ENCODE measurements at regions not wholly inside any gene's neighbourhood (a gene's known extent, or its start where the extent isn't known, plus 50 kb on each side); places are given as distances from the start of the nearest gene placed in this dataset.
"Not testable (repeated sequence)": the region's sequence is repeated elsewhere in the genome, so short reads cannot be mapped to it uniquely, and the experiment has no call there.

DNA sequence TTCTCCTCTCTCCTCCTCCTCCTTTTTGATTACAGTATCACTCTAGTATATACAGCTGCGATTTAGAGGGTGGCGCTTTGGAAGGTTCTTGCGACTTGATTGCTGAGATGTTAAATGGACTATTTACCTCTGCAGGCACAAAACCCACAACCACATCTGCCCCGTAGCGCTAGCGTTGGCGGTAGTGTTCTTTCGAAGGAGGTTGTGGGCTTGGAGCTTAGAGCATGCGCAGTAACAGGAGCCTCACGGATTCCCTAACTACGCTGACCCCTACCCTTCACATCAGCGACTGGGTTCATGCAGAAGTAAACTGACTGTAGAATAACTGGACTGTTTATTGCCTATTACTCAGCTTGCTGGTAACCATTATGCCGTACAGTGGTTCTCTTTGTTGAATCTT, 58.0 kb downstream of the CGGBP1 start:
- DNase-seq (ENCODE audit: low spot score): peak; percentile 29

DNA sequence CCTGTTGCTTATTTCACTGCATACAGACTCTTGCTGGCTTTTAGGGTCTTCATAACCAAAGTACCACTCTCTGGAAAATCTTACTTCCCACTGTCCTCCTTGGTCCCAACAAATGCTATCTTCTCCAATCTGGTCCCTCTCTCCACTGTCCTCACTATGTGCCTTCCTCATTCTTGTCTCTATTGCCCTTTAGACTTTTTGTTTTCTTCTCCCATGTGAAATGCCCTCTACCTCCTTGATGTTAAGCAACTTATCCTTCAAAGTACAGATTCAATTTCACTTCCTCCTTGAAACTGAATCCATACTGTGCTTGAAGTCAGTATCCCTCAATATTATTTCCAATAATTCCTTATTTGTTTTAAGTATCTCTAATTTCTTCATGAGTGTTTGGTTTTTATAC, 60.8 kb downstream of the CGGBP1 start:
- DNase-seq (ENCODE audit: low spot score): no peak

DNA sequence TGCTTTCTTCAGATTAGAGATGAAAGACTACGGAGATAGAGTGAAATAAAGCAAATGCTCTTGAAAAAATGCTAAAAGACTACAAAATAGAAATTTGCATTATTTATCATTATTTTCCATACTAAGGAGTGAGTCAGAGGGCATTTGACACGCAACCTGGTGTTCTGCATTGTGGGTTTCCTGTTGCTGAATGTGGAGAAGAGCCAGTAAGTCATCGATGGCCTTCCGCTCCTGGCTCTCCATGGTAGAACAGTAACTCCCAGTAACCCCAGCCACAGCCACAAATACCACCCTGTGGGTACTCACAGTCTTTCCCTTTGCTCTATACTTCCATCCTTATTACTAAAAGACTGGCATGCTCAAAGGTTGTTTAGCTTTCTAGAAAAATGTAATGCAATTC, 61.5 kb downstream of the CGGBP1 start:
- no peak for DNase-seq (ENCODE audit: low spot score)

DNA sequence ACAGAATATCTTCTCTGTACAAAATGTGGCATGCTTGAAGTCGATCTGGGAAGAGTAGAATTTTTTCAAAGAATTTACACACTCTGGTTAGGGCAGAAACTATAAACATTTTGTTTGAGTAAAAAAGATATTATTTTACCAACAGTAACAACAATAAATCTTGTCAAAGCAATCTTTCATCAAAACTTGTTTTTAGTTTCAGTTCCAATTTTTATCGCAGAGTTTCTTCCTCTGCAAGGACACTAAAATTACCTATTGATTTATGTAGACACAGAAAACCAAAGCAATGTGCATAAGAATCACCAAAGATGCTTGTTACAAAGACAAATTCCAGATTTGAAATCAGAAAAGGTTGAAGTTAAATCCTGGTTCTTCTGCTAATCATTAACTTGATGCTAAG, 61.9 kb downstream of the CGGBP1 start:
- no peak for DNase-seq (ENCODE audit: low spot score)

DNA sequence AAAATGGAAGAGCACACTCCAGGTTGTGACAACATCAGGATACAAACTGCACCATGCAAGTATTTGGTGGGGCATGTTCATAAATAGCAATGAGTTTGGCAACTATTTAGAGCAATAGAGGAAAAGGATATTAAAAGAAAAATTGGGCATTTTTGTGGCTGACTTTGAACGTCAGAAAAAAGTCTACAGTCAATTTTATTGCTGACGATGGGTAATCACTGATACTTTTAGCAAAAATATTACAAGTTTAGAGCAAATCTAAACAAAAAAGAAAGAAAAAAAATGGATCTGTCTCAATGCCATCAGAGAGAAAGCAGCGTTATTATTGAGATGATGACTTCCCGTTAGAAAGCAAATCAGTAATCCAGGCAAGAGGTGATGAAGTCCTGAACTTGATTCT, 65.2 kb downstream of the CGGBP1 start:
- no peak for DNase-seq (ENCODE audit: low spot score)

DNA sequence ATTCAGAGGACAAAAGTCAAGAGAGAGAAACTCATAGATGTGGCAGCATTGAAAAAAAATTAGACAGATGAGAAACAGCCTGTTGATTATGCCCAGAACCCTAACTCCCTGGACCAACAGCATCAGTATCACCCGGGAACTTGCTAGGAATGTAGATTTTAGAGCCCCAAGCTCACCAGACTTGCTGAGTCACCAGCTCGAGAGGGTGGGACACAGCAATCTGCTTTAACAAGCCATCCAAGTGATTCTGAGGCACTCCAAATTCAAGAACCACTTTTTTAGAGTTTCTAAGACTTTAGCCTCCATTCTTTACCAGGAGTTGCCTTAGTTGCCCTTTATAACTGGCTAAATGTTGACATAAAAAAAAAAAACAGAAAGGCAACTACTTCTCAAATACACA, 70.9 kb downstream of the CGGBP1 start:
- peak; percentile 14 for DNase-seq (ENCODE audit: low spot score)

DNA sequence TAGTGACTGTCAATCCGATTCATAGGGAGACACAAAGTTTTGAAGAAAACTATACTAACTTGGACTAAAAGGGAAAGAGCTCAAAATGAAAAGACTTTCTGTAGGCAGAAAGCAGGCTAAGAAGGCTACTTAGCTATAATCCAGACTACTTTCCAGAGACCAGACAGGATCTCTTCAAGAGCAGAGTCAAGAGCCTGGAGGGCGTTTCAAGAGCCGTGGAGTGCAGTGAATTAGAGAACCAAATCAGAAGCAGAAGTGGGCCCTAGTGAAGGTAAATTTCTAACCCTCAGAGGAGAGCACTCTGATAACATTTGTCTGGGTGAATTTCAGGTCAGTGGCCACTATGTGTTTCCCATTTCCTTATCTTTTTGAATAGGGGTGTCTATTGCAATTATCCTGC, 76.4 kb downstream of the CGGBP1 start:
- no peak for DNase-seq (ENCODE audit: low spot score)

DNA sequence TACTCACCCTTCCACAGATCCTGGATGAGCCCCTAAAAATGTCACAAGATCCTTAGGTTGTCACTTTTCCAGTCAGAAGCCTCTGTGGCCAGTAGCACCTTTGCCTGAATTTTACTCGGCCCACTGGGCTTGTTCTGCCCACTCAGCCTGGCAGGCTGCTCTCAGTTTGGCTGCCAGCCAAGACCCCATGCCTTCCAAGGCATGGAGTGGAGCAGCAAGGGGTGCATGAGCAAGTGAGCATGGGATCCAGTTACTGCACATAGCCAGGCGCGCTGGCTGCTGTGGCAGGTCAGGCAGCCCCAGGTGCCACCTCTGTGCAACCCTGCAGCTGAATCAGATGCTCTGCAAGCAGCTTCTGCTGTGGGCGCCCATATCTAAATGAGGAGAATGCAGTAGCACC, 79.3 kb downstream of the CGGBP1 start:
- DNase-seq (ENCODE audit: low spot score): no peak

DNA sequence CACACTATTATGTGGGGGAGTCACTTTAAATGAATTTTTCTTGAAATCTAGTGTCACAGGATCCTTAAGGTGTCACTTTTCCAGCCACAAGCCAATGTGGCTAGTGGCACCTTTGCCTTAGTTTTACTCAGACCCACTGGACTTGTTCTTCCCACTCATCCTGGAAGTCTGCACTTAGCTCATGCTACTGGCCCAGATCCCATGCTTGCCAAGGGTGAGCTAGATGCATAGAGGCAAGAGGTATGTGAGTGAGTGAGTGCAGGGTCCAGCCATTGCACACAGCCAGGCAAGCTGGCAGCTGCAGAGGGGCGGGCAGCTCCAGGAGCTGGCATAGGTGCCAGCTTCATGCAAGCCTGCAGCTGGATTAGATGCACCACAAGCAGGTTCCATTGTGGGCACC, 81.0 kb downstream of the CGGBP1 start:
- no peak for DNase-seq (ENCODE audit: low spot score)

DNA sequence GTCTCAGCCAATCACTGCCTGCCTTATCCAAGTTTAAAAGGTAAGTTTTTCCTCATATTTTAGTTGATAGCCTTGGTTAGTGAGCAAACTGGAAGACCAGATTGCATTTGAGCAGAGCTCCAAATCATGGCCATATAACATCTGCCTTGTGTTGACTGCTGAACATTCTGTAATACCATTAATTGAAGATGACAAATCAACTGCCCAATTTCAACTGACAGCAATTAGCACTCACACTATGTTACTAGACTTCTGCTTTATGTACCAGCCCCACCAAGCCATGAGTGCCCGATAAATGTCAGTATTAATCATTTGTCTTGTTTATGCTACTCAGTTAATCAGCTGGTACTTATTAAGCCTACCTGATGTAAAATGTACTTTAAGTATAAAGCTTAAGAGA, 83.1 kb downstream of the CGGBP1 start:
- no peak for DNase-seq (ENCODE audit: low spot score)

DNA sequence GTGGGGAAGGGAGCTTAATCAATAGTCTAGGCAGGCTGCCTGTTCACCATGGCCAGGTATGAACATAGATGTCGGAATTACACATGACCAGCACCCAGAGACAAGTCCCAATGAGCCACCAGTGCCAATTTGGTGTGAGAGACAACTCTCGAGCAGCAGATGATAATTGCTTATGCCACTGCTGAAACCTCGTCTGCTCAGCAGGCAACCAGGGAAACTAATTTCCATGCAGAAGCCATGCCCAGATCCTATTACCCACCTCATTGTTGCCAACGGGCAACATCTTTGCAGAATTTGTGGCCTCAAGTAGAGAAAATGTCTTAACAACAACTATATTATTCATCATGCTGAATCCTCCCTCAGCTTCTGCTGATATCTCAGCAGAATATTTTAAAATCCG, 84.9 kb downstream of the CGGBP1 start:
- DNase-seq (ENCODE audit: low spot score): no peak

DNA sequence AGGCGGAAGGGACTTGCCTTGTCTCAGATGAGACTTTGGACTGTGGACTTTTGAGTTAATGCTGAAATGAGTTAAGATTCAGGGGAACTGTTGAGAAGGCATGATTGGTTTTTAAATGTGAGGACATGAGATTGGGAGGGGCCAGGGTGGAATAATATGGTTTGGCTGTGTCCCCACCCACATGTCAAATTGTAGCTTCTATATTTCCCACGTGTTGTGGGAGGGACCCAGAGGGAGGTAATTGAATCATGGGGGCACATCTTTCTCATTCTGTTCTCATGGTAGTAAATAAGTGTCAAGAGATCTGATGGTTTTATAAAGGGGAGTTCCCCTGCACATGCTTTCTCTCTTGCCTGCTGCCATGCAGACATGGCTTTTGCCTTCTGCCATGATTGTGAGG, 89.2 kb downstream of the CGGBP1 start:
- DNase-seq (ENCODE audit: low spot score): no peak

DNA sequence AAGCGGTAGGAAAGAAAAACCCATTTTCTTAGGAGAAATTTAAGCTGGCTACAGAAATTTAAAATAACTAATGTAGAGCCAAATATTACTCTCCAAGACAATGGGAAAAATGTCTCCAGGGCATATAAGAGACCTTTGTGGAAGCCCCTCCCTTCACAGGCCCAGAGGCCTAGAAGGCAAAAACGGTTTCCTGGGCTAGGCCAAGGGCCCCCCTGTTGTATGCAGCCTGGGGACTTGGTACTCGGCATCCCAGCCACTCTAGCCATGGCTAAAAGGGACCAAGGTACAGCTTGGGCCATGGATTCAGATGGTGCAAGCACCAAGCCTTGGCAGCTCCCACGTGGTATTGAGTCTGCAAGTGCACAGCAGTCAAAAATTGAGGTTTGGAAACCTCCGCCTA, 90.1 kb downstream of the CGGBP1 start:
- DNase-seq (ENCODE audit: low spot score): no peak

DNA sequence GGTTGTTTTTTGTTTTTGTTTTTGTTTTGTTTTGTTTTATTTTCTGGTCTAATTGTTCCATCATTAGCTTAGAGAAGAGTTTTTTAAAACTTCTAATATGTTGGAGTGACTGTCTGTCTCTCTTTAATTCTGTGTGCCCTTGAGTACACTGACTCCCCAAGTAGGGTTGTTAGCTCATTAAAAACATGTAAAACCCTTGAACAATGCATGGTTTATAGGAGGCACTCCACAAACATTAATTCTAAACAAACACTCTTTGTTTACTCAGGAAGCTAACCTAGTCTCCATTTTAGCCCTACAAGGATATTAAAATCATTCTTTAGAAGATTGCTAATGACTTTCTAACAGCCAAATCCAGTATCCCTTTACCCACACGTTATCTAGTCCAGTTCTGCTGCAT, 100.5 kb downstream of the CGGBP1 start:
- DNase-seq (ENCODE audit: low spot score): no peak

DNA sequence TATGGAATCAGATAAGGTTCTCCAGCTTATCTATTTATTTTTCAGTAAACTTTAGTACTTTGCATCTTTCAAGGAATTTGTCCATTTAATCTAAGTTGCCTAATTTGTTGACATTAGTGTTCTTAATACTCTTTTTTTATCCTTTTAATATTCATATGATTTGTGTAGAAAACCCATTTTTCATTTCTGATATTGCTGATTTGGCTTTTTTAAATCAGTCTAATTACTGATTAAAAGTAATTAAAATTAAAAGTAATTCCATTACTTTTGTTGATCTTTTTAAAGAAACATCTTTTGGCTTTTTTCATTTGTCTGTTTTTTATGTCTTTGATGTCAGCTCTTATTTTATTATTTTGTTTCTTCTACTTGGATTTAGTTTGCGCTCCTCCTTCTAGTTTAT, 101.2 kb downstream of the CGGBP1 start:
- DNase-seq (ENCODE audit: low spot score): no peak

DNA sequence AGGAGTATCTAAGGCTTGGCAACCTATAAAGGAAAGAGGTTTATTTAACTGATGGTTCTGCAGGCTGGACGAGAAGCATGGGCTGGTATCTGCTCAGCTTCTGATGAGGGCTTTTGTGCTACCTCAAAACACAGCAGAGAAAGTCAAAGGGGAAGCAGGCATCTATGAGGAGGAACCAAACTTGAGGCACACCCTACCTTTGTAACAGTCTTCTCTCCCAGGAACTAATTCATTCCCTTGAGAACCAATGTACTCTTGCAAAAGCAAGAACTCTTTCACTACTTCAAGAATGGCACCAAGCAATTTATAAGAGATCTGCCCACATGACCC, 109.0 kb downstream of the CGGBP1 start:
- no peak for DNase-seq (ENCODE audit: low spot score)

DNA sequence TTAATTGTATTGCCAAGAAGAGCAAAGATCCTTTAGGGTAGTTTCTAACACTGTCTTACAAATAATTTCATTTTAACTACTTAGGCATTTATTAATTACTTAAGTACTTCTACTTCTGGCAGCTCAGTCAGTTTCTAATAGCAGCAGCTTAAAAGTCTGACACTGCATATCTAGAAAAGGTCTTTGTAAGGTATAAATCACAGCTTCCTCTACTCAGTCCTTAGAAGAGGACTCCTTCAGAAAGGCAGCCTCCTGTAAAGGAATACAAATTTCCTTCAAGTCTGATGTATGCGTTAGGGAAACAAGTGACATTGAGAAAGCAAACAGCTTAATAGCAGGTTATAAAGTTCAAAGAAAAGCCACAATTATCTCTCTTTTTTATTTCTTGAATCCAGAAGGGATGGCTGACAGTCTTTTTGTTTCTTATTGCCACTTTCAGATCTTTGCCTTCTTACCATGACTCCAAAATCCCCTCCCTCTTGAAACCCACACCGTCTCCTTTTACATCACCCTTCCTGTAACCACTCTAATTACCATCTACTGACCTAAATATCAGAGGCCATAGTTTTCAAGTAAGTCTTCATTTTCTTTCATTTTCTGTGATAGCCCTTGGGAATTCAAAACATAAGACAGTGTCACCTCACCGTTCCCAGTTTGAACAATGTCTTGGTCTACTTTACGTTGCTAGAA, 109.5 kb downstream of the CGGBP1 start:
- DNase-seq (ENCODE audit: low spot score): no peak

DNA sequence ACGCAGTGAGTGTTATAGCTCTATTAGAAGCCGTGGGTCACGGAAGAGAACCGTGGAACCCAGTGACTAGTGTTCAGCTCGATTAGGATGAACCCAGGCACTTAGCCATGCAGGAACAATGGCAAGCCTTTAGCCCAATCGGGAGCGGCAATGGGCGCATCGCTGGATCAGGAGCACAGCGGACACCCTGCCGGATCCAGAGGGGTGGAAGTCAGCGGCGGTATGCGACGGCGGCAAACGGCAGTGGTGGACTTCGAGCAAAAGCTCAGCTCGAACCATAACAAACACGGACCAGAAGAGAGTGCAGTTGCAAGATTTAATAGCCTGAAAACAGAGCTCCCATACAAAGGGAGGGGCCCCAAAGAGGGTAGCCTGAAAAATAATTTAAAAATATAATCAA, 112.8 kb downstream of the CGGBP1 start:
- not testable (repeated sequence) for DNase-seq (ENCODE audit: low spot score)

DNA sequence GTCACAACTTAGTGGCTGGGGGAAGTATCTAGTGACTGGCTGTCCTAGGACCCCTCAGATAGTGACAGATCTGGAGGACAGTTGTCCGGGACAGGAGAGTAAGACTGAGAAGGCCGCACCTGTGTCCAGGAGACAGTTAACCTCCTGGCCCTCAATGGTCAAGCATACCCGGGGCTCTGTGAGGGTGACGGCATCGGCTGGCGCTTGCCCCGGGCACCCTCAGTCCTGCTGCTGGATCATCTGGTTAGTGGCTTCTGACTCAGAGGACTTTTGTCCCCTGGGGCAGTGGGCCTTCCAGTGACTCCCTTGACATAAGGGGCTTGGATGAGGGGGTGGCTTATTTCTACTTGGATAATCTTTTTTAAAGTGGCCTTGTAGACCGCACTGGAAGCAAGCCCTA, 116.5 kb downstream of the CGGBP1 start:
- DNase-seq (ENCODE audit: low spot score): not testable (repeated sequence)

DNA sequence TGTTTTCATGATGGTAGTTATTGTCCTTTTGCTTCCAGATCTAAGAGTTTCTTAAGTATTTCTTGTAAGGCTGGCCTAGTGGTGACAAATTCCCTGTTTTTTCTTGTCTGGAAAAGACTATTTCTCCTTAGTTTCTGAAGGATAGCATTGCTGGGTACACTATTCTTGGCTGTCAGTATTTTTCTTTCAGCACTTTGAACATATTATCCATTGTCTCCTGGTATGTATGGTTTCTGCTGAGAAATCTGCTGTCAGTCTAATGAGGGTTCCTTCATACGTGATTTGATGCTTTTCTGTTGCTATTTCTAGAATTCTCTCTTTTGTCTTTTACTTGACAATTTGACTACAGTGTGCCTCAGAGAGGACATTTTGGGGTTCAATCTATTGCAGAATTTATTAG, 134.3 kb downstream of the CGGBP1 start:
- DNase-seq (ENCODE audit: low spot score): no peak

DNA sequence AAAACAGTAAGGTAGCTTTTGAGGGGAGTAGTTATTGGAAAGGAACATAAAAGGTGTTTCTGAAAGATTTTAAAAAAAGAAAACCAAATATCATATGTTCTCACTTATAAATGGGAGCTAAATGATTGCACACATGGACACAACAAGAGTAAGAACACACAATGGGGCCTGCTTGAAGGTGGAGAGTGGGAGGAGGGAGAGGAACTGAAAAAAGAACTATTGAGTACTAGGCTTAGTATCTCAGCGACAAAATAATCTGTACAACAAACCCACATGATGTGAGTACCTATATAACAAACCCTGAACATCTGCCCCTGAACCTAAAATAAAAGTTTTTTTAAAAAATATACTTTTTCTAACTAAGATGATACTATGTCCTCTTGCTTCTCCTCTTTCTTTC, 138.3 kb downstream of the CGGBP1 start:
- no peak for DNase-seq (ENCODE audit: low spot score)

DNA sequence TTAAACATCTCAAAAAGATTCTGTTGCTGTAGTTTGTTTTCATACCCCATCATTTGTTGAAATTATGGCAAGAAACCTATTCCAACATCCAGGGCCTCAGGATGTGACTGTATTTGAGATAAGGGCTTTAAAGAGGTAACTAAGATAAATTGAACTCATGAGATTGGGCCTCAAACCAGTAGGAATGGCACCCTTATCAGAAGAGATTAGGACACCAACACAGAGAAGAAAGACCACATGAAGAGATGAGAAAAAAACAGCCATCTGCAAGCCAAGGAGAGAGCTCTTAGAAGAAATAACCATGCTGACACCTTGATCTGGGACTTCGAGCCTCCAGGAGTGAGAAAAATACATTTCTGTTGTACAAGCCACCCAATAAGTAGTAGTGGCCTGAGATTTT, 157.7 kb downstream of the CGGBP1 start:
- DNase-seq (ENCODE audit: low spot score): no peak

DNA sequence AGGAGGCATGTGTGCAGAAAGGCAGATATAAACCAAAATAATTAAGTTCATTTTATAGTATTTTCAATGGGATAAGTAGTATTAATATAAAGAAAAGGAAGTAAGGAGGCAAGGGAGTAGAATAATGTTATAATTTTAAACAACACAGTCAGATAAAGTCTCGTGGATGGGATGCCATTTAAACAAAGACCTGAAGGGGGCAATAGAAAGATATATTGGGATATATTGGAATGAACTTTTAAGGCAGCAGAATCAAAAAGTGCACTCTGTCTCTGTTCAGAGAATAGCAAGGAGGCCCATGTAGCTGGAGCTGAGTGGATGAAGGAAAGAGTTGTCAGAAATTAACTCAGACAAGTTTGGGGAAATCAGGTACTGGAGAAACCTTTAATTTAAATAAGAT, 158.7 kb downstream of the CGGBP1 start:
- peak; percentile 14 for DNase-seq (ENCODE audit: low spot score)

DNA sequence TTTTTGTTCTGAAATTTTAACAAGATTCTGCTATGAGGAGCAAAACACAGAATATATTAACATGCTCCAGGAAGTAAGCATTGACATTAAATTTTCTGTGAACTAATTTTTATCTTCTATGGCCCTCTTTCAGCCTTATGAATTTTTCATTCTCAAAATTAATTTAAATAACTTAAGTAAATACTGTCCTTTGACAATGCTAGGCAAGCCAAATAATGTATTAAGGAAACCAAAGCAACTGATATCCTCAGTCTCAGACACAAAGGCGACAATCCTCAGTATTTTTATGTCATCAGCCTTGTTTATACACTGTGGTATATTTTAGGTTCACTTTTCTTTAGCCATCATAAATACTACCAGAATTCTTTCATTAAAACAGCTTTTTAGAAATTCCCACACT, 159.8 kb downstream of the CGGBP1 start:
- DNase-seq (ENCODE audit: low spot score): no peak

DNA sequence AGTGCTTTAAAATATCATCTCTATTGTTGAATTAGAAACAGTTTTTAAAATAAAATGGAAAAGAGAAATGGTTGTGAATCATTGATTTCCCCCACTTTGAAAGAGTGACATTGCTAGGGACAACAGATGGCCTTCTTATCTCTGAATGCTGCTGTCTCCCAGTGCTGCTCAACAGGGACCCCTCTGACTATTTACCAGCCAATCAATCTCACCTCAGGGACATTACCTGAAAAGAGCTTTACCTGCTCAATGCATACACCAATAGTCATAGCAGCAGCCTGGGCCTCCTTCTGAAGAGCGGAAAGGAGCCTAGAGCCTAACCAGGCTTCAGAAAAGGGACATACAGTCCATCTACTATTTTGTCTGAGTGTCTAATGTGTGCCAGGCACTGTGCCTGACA, 162.8 kb downstream of the CGGBP1 start:
- no peak for DNase-seq (ENCODE audit: low spot score)
